Loucy (cell line): ENCODE measurements at regions not wholly inside any gene's neighbourhood (a gene's known extent, or its start where the extent isn't known, plus 50 kb on each side); places are given as distances from the start of the nearest gene placed in this dataset.
"Not testable (repeated sequence)": the region's sequence is repeated elsewhere in the genome, so short reads cannot be mapped to it uniquely, and the experiment has no call there.

ENCODE experiments used
- H2AFZ ChIP-seq: fragments of 200-600 bp; sonication (generic); 2 replicates; pipeline ENCODE4 v1.6.0; 2016; ENCODE audit warnings: antibody characterized with exemption, mild to moderate bottlenecking, low read length, moderate library complexity
- H3F3A ChIP-seq: fragments of 200-600 bp; 2 replicates; pipeline ENCODE4 v1.6.0; 2016; ENCODE audit warnings: antibody characterized with exemption, low read depth, mild to moderate bottlenecking
- H3K27me3 ChIP-seq: fragments of 200-600 bp; sonication (generic); 2 replicates; pipeline ENCODE4 v1.6.1; 2014; ENCODE audit warnings: low read length, mild to moderate bottlenecking; ENCODE audit not compliant: insufficient read depth, poor library complexity, severe bottlenecking
- H3K36me3 ChIP-seq: fragments of 200-600 bp; sonication (generic); 2 replicates; pipeline ENCODE4 v1.6.1; 2016; ENCODE audit warnings: low read length; ENCODE audit not compliant: insufficient read depth
- H3K4me1 ChIP-seq: fragments of 200-600 bp; sonication (generic); 2 replicates; pipeline ENCODE4 v1.5.1; 2014; ENCODE audit warnings: low read length, mild to moderate bottlenecking; ENCODE audit not compliant: insufficient read depth, poor library complexity, severe bottlenecking
- H3K4me2 ChIP-seq: fragments of 200-600 bp; sonication (generic); 2 replicates; pipeline ENCODE4 v1.6.0; 2014; ENCODE audit warnings: antibody characterized with exemption, low read length, low read depth, mild to moderate bottlenecking; ENCODE audit not compliant: poor library complexity, severe bottlenecking
- H3K4me3 ChIP-seq: fragments of 200-600 bp; sonication (generic); 2 replicates; pipeline ENCODE4 v1.5.1; 2014; ENCODE audit warnings: low read length, mild to moderate bottlenecking, mixed read lengths; ENCODE audit not compliant: poor library complexity, severe bottlenecking
- H3K79me2 ChIP-seq: fragments of 200-600 bp; sonication (generic); 2 replicates; pipeline ENCODE4 v1.6.1; 2014; ENCODE audit warnings: low read length; ENCODE audit not compliant: insufficient read depth
- H3K9ac ChIP-seq: fragments of 200-600 bp; sonication (generic); 2 replicates; pipeline ENCODE4 v1.6.0; 2014; ENCODE audit warnings: mild to moderate bottlenecking, low read depth, low read length, moderate library complexity; ENCODE audit not compliant: poor library complexity, severe bottlenecking
- H3K9me2 ChIP-seq: fragments of 200-600 bp; sonication (generic); replicated peaks from 2 replicates; pipeline ENCODE4 v1.6.1; 2016; ENCODE audit warnings: low read depth, low read length, mixed read lengths
- H3K9me3 ChIP-seq: fragments of 200-600 bp; sonication (generic); 2 replicates; pipeline ENCODE4 v1.6.1; 2014; ENCODE audit warnings: mild to moderate bottlenecking, antibody characterized with exemption, low read length, low read depth; ENCODE audit not compliant: insufficient read depth
- H4K20me1 ChIP-seq: fragments of 200-600 bp; sonication (generic); 2 replicates; pipeline ENCODE4 v1.6.0; 2014; ENCODE audit warnings: antibody characterized with exemption, low read length, mild to moderate bottlenecking; ENCODE audit not compliant: insufficient read depth, poor library complexity, severe bottlenecking
- EZH2phosphoT487 ChIP-seq: fragments of 200-600 bp; IDR thresholded peaks from 2 replicates; pipeline ENCODE4 v1.6.1; 2018; ENCODE audit warnings: antibody characterized with exemption, mild to moderate bottlenecking, moderate library complexity, borderline replicate concordance
- TF ChIP-seq, protein P1 (sequence below): fragments of 200-600 bp; sonication (generic); conservative IDR thresholded peaks from 2 replicates; pipeline ENCODE4 v1.5.1; 2014; ENCODE audit warnings: mild to moderate bottlenecking, antibody characterized with exemption, low read length

DNA sequence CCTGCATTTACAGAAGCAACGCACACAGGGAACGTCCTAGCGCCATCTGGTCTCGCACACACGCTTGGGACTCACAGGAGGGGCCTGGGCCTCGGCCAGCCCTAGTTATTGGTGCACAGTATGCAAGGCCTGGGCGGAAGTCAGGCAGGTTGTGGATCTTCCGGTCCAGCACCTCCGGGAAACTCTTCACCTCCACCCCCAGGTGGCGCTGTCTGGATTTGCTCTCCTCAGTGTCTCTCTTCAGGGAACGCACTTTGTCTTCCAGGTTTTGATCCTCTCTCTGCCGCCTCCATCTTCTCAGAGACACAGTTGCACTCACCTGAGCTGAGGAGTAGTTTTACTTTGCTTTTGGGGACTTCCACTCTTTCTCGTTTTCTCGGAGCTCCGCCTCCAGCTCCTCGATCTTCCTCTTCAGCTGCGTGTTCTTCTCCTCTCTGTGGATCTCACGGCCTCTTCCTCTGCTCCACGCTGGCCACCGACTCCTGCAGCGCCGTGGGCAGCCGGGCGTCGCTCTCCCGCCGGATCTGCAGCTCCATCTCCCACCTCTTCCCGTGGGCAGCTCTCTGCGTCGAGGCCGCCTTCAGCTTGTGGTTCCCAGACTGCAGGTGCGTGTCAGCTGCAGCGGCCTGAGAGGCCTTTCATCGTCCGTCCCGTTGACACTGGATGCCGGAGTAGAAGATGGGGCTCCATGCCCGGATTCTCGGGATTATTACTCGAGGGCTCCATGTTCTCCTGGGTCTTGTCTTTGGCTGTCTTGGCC, 933.8 kb downstream of the TMEM121 start:
- Histone ChIP-seq H3F3A (no peaks in the 10 kb centered on the region), H3K9me3 (no peaks in the 10 kb centered on the region), H3K9ac (no peak overlapping the region), H3K4me1 (peaks cover 15% of the 10 kb centered on the region), H3K36me3 (peaks cover 22% of the 10 kb centered on the region; the same call in 1 of the 2 replicates), H4K20me1 (no peaks in the 10 kb centered on the region), H3K9me2 (no peaks in the 10 kb centered on the region), H3K4me2 (no peak overlapping the region), H3K4me3 (no peak overlapping the region), H3K79me2 (peaks cover 12% of the 10 kb centered on the region; the same call in 1 of the 2 replicates), H3K27me3 (no peaks in the 10 kb centered on the region), H2AFZ (no peak overlapping the region)
- TF ChIP-seq, protein P1, sequence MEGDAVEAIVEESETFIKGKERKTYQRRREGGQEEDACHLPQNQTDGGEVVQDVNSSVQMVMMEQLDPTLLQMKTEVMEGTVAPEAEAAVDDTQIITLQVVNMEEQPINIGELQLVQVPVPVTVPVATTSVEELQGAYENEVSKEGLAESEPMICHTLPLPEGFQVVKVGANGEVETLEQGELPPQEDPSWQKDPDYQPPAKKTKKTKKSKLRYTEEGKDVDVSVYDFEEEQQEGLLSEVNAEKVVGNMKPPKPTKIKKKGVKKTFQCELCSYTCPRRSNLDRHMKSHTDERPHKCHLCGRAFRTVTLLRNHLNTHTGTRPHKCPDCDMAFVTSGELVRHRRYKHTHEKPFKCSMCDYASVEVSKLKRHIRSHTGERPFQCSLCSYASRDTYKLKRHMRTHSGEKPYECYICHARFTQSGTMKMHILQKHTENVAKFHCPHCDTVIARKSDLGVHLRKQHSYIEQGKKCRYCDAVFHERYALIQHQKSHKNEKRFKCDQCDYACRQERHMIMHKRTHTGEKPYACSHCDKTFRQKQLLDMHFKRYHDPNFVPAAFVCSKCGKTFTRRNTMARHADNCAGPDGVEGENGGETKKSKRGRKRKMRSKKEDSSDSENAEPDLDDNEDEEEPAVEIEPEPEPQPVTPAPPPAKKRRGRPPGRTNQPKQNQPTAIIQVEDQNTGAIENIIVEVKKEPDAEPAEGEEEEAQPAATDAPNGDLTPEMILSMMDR = peak; percentile 79
- no peak for TF ChIP-seq EZH2phosphoT487

DNA sequence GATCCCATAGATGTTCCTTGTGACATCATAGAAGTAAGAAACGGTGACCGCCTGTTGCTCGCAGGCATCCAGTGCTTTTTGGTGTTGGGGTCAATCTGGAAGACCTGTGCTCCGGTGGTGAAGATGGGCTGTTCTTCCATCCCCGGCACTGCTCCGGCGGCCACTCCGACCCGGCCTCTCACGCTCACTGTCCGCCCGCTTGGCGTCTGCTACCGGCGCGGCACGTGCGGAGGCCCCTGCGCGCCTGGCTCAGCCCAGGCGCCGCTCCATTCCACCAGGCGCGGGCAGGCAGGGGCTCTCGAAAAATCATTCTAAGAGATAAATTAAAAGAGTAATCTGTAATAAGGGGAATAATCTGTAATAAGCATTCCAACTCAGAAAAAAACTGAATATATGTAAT, 934.5 kb downstream of the TMEM121 start:
- H2AFZ ChIP-seq = no peak overlapping the region
- H3K4me2 ChIP-seq = no peak overlapping the region
- peaks cover 12% of the 10 kb centered on the region; the same call in 1 of the 2 replicates for H3K79me2 ChIP-seq
- TF ChIP-seq, protein P1 = no peak
- TF ChIP-seq EZH2phosphoT487 = no peak
- peaks cover 22% of the 10 kb centered on the region; the same call in 1 of the 2 replicates for H3K36me3 ChIP-seq
- peaks cover 7% of the 10 kb centered on the region for H3K4me1 ChIP-seq
- H3K9me2 ChIP-seq = no peaks in the 10 kb centered on the region
- H3K27me3 ChIP-seq = no peaks in the 10 kb centered on the region
- no peaks in the 10 kb centered on the region for H3F3A ChIP-seq
- H3K9me3 ChIP-seq = no peaks in the 10 kb centered on the region
- H3K4me3 ChIP-seq = no peak overlapping the region
- no peaks in the 10 kb centered on the region for H4K20me1 ChIP-seq
- no peak overlapping the region for H3K9ac ChIP-seq

DNA sequence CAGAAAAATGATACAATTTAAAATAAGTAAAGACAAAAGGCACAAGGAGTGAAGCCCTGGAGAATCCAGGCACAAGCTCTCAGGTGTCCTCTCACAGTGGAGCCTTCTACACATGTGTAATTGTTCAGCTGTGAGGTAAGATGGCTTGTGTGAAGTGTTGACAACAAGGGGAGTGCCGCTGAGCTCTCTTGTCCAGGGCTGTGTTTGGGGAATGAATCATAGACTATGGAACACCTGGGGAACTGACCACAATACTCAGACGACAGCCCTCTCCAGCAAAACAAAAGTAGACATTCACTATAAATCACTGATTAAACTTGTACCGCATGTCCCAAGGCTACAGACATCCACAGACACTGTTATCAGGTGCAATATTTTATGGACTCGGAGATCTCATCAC, 940.1 kb downstream of the TMEM121 start:
- H3K36me3 ChIP-seq, H3F3A ChIP-seq, H3K9ac ChIP-seq, H3K9me3 ChIP-seq, H3K9me2 ChIP-seq, H3K27me3 ChIP-seq, H3K4me2 ChIP-seq, H4K20me1 ChIP-seq, H2AFZ ChIP-seq, H3K4me3 ChIP-seq: not testable (repeated sequence)
- H3K79me2 ChIP-seq = peaks cover 47% of the 10 kb centered on the region
- H3K4me1 ChIP-seq = peaks cover 27% of the 10 kb centered on the region

DNA sequence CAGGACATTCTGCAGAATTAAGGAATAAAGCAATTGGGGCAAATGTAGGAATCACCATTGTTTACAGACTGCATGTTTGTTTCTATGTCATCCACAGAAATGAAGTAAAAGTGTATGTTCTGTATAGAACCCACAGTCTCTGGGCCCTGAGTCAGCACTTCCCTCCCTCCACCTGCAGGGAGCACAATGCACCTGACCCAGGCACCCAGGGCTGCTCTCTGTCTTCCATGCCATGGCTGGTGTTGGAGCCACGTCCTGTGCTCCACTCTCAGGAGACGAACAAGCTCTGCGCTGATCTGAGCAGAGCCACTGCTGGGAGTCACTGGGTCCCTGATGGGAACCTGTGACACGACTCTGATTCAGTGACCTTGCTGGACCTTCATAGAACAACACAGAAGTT, 942.5 kb downstream of the TMEM121 start:
- peaks cover 30% of the 10 kb centered on the region for H3K4me1 ChIP-seq
- not testable (repeated sequence) for H3K4me3 ChIP-seq, H3K27me3 ChIP-seq, H4K20me1 ChIP-seq, H3F3A ChIP-seq, H3K36me3 ChIP-seq, H3K9me2 ChIP-seq, H3K9ac ChIP-seq, H3K9me3 ChIP-seq, H2AFZ ChIP-seq
- H3K4me2 ChIP-seq = peak overlapping the region; percentile 74
- peaks cover 57% of the 10 kb centered on the region for H3K79me2 ChIP-seq
- TF ChIP-seq, protein P1 = peak; percentile 35

DNA sequence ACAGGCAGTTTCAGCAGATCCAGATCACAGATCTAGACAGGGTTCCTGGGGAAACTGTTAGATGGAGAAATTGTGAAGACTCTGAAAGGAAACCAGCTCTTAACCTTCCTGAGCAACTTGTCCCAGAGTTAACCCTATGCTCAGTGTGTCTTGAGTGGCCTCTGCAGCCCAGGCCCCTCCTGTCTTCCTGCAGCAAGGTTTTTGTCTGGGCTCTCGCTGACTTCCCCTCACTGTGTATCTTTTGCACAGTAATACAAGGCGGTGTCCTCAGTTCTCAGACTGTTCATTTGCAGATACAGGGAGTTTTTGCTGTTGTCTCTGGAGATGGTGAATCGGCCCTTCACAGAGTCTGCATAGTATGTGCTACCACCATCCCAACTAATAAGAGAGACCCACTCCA, 943.6 kb downstream of the TMEM121 start:
- H3K36me3 ChIP-seq, H4K20me1 ChIP-seq, H3K9me2 ChIP-seq, H3K27me3 ChIP-seq, H3F3A ChIP-seq, H2AFZ ChIP-seq, H3K9me3 ChIP-seq: not testable (repeated sequence)
- Histone ChIP-seq H3K4me1 (peaks cover 40% of the 10 kb centered on the region), H3K4me3 (peak overlapping the region; percentile 20), H3K79me2 (peaks cover 62% of the 10 kb centered on the region), H3K9ac (peak overlapping the region; percentile 61), H3K4me2 (peak overlapping the region; percentile 74)
